SU-DHL-6 (cell line): ENCODE measurements at regions not wholly inside any gene's neighbourhood (a gene's known extent, or its start where the extent isn't known, plus 50 kb on each side); places are given as distances from the start of the nearest gene placed in this dataset.

Source experiments
- H2AFZ ChIP-seq: fragments of 200-600 bp; sonication (generic); 2 replicates; pipeline ENCODE4 v1.6.1; 2014; ENCODE audit warnings: low read depth, mild to moderate bottlenecking, moderate library complexity, mixed read lengths, antibody characterized with exemption, low read length; ENCODE audit not compliant: severe bottlenecking
- H3F3A ChIP-seq: fragments of 200-600 bp; shearing (Covaris generic); 2 replicates; pipeline ENCODE4 v1.6.0; 2016; ENCODE audit warnings: antibody characterized with exemption, mild to moderate bottlenecking; ENCODE audit not compliant: insufficient read depth
- H3K27ac ChIP-seq: fragments of 200-600 bp; sonication (generic); 2 replicates; pipeline ENCODE4 v1.5.1; 2016; ENCODE audit warnings: low read depth, mild to moderate bottlenecking, low read length, moderate library complexity, mixed read lengths
- H3K27me3 ChIP-seq: fragments of 200-600 bp; sonication (generic), shearing (Covaris generic); 2 replicates; pipeline ENCODE4 v1.6.0; 2014; ENCODE audit warnings: mild to moderate bottlenecking, low read length
- H3K36me3 ChIP-seq: fragments of 200-600 bp; sonication (generic); 2 replicates; pipeline ENCODE4 v1.6.1; 2014; ENCODE audit warnings: mild to moderate bottlenecking, low read length, mixed read lengths
- H3K4me2 ChIP-seq: fragments of 300-600, 200-600 bp; shearing (Covaris generic), sonication (generic); 2 replicates; pipeline ENCODE4 v1.6.0; 2014; ENCODE audit warnings: low read length, low read depth, mild to moderate bottlenecking; ENCODE audit not compliant: poor library complexity, severe bottlenecking
- H3K4me3 ChIP-seq: fragments of 200-600 bp; sonication (generic); 2 replicates; pipeline ENCODE4 v1.5.1; 2014; ENCODE audit warnings: antibody characterized with exemption, low read length, mild to moderate bottlenecking, mixed read lengths; ENCODE audit not compliant: insufficient read depth, poor library complexity, severe bottlenecking
- H3K79me2 ChIP-seq: fragments of 200-600 bp; sonication (generic); 2 replicates; pipeline ENCODE4 v1.6.1; 2014; ENCODE audit warnings: mild to moderate bottlenecking, low read length, moderate library complexity; ENCODE audit not compliant: insufficient read depth
- H3K9ac ChIP-seq: fragments of 200-600 bp; sonication (generic); 2 replicates; pipeline ENCODE4 v1.7.0; 2014; ENCODE audit warnings: mild to moderate bottlenecking, low read length
- H3K9me2 ChIP-seq: fragments of 200-600 bp; sonication (generic); replicated peaks from 2 replicates; pipeline ENCODE4 v1.6.1; 2014; ENCODE audit warnings: low read length; ENCODE audit not compliant: insufficient read depth
- H3K9me3 ChIP-seq: fragments of 200-600 bp; sonication (generic); 2 replicates; pipeline ENCODE4 v1.6.1; 2014; ENCODE audit warnings: low read length, mixed read lengths; ENCODE audit not compliant: insufficient read depth
- H4K20me1 ChIP-seq: fragments of 200-600 bp; sonication (generic); 2 replicates; pipeline ENCODE4 v1.6.1; 2014; ENCODE audit warnings: low read depth, mild to moderate bottlenecking, antibody characterized with exemption, low read length, moderate library complexity, mixed read lengths
- EZH2phosphoT487 ChIP-seq: fragments of 200-600 bp; sonication (generic), shearing (Covaris generic); conservative IDR thresholded peaks from 2 replicates; pipeline ENCODE4 v1.6.1; 2018; ENCODE audit warnings: mild to moderate bottlenecking, antibody characterized with exemption, low read length, moderate library complexity, mixed read lengths
- TF ChIP-seq, protein P1 (sequence below): fragments of 200-600 bp; sonication (generic); IDR thresholded peaks from one replicate; pipeline ENCODE4 v1.5.1; 2017; ENCODE audit warnings: antibody characterized with exemption, mild to moderate bottlenecking, low read length, moderate library complexity; ENCODE audit not compliant: insufficient read depth, poor library complexity, severe bottlenecking

DNA sequence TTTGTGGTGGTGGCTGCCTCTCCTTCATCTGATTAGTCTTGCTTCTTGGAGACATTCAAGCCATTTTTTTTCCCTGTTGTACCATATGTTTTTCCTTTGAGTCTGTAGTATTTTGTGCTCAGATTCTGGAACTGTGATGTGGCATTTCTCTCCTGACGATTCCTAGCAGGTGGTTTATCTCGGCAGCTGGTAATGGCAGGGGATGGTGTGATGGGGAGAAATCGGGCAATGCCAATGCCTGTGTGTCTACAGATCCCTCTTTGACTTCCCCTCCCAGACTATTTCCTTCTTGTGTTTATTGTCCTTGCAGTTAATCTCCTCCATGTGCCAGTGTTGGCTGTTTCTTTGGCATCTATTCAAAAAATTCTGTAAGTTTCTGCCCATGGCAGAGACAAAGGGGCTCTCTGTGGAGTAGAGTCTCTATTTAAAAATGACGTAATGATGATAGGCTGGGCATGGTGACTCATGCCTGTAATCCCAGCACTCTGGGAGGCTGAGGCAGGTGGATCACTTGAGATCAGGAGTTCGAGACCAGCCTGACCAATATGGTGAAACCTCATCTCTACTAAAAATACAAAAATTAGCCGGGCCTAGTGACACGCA, 90.2 kb upstream of the ERCC4 start:
- H3K27me3 ChIP-seq: no peaks in the 10 kb centered on the region
- H3K4me2 ChIP-seq: no peak overlapping the region
- no peak overlapping the region for H3K27ac ChIP-seq
- H3K9me2 ChIP-seq: no peaks in the 10 kb centered on the region
- no peaks in the 10 kb centered on the region for H3K9me3 ChIP-seq
- H3K79me2 ChIP-seq: no peaks in the 10 kb centered on the region
- H3F3A ChIP-seq: no peaks in the 10 kb centered on the region
- no peak overlapping the region for H3K9ac ChIP-seq
- TF ChIP-seq, protein P1, sequence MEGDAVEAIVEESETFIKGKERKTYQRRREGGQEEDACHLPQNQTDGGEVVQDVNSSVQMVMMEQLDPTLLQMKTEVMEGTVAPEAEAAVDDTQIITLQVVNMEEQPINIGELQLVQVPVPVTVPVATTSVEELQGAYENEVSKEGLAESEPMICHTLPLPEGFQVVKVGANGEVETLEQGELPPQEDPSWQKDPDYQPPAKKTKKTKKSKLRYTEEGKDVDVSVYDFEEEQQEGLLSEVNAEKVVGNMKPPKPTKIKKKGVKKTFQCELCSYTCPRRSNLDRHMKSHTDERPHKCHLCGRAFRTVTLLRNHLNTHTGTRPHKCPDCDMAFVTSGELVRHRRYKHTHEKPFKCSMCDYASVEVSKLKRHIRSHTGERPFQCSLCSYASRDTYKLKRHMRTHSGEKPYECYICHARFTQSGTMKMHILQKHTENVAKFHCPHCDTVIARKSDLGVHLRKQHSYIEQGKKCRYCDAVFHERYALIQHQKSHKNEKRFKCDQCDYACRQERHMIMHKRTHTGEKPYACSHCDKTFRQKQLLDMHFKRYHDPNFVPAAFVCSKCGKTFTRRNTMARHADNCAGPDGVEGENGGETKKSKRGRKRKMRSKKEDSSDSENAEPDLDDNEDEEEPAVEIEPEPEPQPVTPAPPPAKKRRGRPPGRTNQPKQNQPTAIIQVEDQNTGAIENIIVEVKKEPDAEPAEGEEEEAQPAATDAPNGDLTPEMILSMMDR: no peak
- TF ChIP-seq EZH2phosphoT487: no peak
- no peaks in the 10 kb centered on the region for H3K36me3 ChIP-seq
- no peak overlapping the region for H3K4me3 ChIP-seq
- no peaks in the 10 kb centered on the region for H4K20me1 ChIP-seq
- no peak overlapping the region for H2AFZ ChIP-seq

DNA sequence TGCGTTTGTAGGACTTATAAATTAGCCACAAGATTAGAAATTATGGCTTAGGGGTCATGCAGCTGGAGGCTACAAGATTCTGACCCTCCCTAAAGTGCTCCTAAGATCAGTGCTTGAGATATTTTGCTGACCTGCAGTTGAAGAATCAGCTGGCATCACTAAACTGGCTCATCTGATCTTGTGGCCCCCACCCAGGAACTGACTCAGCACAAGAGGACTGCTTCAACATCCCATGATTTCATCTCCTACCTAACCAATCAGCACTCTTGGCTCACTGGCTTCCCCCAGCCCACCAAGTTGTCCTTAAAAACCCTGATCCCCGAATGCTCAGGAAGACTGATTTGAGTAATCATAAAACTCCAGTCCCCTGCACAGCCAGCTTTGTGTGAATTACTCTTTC, 86.4 kb upstream of the ERCC4 start:
- H2AFZ ChIP-seq: no peak overlapping the region
- H3K9me2 ChIP-seq: no peaks in the 10 kb centered on the region
- no peak overlapping the region for H3K4me2 ChIP-seq
- TF ChIP-seq, protein P1: no peak
- TF ChIP-seq EZH2phosphoT487: no peak
- H3K4me3 ChIP-seq: no peak overlapping the region
- no peaks in the 10 kb centered on the region for H4K20me1 ChIP-seq
- no peaks in the 10 kb centered on the region for H3F3A ChIP-seq
- H3K9me3 ChIP-seq: no peaks in the 10 kb centered on the region
- no peak overlapping the region for H3K27ac ChIP-seq
- no peaks in the 10 kb centered on the region for H3K79me2 ChIP-seq
- H3K9ac ChIP-seq: no peak overlapping the region
- H3K27me3 ChIP-seq: no peaks in the 10 kb centered on the region
- no peaks in the 10 kb centered on the region for H3K36me3 ChIP-seq

DNA sequence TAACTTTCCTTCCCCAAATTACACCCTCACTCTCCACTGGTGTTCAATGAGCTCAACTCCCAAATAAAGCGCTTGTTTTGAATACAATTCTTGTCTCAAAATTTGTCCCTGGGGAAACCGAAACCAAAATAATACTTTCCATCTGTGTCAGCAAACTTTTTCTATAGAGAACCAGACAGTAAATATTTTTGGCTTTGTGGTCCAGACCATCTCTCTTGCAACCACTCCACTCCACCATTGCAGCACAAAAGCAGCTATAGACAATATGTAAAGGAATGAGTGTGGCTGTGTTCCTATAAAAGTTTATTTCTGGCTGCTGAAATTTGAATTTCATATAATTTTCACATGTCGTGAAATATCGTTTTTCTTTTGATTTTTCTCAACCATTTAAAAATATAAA, 84.6 kb upstream of the ERCC4 start:
- H3K36me3 ChIP-seq: no peaks in the 10 kb centered on the region
- H3K9me2 ChIP-seq: no peaks in the 10 kb centered on the region
- H3K9ac ChIP-seq: no peak overlapping the region
- no peak overlapping the region for H2AFZ ChIP-seq
- H3K4me3 ChIP-seq: no peak overlapping the region
- no peak overlapping the region for H3K27ac ChIP-seq
- no peaks in the 10 kb centered on the region for H3K79me2 ChIP-seq
- H4K20me1 ChIP-seq: no peaks in the 10 kb centered on the region
- H3F3A ChIP-seq: no peaks in the 10 kb centered on the region
- no peaks in the 10 kb centered on the region for H3K27me3 ChIP-seq
- no peaks in the 10 kb centered on the region for H3K9me3 ChIP-seq
- TF ChIP-seq, protein P1: no peak
- no peak for TF ChIP-seq EZH2phosphoT487
- no peak overlapping the region for H3K4me2 ChIP-seq
